HG03521 (cell line): ENCODE measurements at regions not wholly inside any gene's neighbourhood (a gene's known extent, or its start where the extent isn't known, plus 50 kb on each side); places are given as distances from the start of the nearest gene placed in this dataset.
"Not testable (repeated sequence)": the region's sequence is repeated elsewhere in the genome, so short reads cannot be mapped to it uniquely, and the experiment has no call there.

Experiments used
- ATAC-seq: cut with Tn5 transposase; IDR thresholded peaks from one replicate; pipeline ENCODE4 v1.9.1; 2021; ENCODE audit warnings: mild to moderate bottlenecking, moderate library complexity; ENCODE audit not compliant: unreplicated experiment

DNA sequence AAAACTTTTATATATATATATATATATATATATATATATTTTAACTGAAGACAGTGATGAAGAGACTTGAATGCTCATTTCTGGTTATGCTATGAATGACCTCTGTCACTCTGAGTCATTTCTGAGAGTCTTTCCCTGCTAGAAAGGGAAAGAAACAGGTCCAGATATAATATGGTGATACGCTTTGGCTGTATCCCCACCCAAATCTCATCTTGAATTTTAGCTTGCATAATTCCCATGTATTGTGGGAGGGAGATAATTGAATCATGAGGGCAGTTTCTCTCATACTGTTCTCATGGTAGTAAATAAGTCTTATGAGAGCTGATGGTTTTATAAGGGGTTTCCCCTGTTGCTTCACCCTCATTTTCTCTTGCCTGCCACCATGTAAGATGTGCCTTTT, 254.1 kb upstream of the IGFBP7 start:
- ATAC-seq: no peak

DNA sequence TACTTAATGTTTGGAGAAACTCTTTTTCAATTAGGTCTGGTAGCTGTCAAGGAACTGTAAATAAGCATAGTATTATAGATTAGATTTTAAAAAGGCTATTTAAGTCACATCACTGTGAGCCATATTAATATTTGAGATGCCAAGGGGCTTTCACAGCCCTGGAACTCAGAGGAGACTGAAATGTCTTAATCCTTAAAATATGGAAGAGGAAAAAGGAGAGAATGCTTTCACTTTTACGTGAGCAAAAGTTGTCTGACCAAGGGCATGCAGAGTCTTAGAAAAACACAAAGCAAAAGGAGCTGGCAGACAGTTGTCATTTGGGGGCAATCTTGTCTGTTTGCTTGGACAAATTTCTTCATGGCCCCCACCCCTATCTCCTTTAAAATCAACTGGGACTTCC, 253.2 kb upstream of the IGFBP7 start:
- ATAC-seq: no peak

DNA sequence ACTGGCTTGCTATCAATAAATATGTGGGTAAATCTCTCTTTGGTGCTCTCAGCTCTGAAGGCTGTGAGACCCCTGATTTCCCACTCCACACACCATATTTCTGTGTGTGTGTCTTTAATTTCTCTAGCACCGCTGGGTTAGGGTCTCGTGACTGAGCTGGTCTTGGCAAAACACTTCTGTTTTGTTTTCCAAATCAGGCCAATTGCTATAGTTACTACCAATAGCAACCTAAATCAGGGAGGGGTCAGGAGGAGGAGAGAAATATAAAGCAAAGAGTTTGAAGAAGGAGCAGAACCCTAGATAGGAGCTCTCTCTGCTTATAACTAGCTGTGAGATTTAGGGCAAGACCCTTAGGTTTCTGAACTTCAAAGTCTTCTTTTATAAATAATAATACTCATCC, 250.5 kb upstream of the IGFBP7 start:
- no peak for ATAC-seq

DNA sequence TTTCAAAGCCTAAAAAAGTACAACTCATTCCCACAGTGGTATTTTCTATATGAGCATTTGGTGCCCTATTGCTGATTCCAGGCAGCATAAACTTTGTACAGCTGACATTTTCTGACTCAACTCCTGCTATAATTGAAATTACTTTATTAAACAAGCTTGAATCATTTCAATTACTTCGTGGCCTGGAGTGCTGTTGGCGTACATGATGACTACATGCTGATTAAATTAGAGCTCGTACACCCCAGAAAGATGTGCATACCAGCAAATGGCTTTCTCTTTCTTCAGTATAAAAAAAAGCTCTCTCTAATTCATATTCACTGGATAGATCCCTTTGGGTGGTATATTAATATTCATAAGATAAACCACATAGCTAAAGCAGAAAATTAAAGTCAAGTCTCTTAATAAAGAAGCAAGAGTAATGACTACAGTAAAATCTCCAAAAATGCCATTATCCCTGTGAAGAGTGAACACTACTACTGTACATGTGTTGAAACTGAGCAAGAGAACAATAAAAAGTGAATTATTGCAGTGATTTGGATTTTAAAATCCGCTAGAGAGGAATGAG, 245.0 kb upstream of the IGFBP7 start:
- ATAC-seq: no peak

DNA sequence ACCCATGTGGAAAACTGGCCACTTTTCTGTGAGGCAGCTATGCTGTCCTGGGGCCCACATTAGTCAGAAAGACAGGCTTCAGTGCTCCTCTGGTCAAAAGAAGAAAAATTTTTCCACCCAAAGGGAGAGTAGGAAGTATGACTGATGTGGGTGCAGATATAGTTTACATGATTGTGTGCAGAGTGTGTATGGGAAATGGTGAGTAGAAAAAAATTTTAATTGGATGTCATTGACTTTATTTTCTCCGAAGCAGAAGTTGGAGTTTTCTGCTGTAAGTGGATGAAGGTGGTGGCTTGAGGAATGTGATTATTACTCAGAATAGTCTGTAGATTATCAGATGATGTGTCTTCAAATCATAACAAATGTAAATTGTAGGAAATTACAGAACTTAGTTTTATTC, 241.5 kb upstream of the IGFBP7 start:
- no peak for ATAC-seq

DNA sequence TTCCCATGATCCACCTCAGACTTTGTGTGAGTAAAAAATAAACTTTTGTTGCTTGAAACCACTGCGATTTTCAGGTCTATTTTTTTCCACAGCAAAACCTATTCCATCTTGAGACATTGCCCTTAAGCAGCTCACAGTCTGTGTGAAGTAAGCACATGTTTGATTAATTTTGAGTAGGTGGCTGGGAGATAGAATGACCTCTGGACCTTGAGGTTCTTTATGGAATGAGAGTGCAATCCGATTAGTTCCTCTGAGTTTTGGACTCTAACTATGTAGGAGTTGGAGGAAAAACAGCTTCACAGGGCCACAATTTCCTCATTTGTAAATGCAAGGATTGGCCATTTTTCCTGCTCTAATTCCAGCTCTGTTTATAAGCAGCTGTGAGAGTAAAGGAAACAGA, 234.1 kb upstream of the IGFBP7 start:
- ATAC-seq: no peak

DNA sequence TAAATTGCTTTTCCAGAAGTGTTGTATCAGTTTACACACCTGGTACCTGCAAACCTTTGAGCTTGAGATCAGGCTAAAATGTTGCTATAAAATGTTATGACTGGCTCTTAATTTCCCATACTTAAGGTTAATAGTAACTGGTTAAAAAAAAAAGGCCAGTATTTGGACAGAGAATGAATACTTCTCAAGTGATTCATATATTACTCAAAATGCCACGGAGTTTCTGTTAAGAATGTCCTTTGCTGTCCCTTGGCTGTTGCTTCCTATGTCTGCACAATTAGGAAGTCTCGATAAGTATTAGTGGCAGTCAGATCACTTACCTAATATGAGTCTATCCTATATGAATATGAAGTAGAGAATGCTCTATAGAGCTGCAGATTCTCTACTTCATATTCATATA, 232.2 kb upstream of the IGFBP7 start:
- no peak for ATAC-seq

DNA sequence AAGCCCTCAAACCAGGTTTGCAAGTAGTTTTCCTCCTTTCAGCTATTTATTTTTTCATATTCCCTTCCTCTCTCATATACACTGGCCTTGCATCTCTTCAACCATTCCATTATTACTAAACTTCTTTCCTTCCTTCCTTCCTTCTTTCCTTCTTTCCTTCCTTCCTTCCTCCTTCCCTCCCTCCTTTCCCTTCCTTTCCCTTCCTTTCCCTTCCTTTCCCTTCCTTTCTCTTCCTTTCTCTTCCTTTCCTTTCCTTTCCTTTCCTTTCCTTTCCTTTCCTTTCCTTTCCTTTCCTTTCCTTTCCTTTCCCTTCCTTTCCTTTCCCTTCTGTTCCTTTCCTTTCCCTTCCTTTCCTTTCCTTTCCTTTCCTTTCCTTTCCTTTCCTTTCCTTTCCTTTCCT, 228.7 kb upstream of the IGFBP7 start:
- not testable (repeated sequence) for ATAC-seq

DNA sequence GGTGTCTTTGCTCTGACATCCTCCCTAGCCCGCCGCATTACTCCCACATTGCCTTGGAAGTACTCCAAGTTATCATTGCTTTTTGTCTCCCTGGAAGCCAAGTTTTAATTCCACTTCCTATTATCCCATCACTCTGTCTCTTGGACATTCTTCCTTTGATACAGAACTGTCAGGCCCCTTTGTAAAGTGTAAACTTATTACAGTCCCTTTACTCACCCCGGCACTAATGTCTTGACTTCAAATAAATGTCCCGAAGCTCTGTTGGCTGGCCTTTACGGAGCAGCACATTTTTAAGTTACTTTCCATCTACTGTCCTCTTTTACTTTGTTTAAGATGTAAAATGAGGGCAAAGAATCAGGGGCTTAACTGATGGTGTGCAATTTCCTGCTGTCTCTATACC, 223.5 kb upstream of the IGFBP7 start:
- ATAC-seq: no peak

DNA sequence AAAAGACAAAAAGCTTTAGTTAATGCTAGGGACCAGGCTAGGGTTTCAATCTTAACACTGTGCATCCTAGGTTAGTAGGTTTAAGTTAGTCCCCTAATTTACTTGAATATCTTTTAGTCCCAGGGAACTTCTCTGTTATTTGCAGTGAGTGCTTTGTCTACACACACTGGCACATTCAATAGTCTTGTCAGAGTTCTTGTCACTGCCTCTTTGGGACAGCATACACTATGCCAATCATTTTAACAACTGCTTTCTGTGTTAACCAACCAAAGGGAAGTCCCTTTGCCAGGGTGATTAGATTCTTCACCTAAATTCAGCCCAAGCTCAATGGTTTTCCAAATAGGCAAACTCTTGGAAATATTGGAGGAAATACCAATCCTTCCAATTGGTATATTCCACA, 221.8 kb upstream of the IGFBP7 start:
- ATAC-seq: no peak

DNA sequence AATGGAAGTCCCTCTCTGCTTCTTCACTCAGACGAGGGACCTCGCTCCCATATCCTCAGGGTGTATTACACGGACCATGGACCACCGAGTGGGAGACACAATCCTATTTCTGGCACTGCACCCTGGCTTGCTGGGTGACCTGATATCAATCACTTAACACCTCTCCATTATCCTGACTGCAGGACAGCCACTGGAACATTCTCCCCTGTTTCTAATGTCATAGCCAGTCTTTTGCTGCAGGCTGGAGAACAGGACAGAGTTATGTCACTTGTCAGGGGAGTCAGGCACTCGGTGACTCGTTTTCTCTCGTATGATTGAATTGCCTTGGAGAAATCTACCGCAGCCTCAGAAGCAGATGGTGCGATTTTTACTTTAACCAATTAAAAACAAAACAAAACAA, 219.1 kb upstream of the IGFBP7 start:
- ATAC-seq: no peak

DNA sequence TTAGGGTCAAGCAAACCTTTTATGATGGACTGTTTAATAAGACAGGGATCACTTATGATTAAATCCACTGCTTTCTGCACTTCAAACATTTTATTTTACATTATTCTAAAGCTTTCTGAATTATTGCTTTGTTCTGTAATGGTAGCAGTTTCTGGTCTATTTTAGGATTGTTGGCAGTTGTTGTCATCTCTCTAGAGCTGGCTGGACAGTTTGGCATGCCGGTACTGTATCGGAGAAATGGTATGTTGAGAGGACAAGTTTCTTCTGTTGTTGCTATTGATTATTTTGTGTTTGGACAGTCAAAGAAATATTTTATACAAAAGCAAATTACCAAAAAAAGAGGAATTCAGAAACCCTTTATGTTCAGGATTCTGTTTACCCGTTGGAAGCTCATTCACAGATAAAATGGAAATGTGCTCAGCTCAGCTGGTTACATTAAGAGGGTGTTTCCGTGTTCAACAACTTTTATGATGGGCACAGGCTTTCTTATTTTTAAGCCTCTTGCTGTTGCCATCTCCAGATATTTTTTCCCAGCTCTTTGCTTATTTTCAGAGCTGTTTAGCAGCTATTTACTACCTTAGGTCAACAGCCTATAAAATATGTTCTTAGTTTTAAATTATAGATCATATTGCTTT, 214.6 kb upstream of the IGFBP7 start:
- no peak for ATAC-seq

DNA sequence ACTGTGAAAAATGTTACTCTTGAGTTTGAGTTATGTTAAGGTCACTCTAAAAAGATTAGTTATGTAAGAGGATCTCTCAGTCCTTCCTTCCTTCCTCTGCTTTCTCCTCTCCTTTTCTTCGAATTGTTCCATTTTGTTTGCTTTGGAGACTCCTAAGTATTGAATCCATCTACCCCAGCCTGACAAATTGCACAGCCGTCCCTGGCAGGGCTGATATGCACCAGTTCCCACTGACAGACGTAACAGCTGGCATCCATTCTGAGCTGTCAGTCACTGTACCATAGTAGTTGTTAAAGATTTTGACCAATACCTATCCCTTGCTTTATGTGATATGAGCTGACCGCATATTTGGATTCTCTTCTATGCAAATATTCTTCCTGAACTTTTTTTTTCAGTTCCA, 210.7 kb upstream of the IGFBP7 start:
- no peak for ATAC-seq

DNA sequence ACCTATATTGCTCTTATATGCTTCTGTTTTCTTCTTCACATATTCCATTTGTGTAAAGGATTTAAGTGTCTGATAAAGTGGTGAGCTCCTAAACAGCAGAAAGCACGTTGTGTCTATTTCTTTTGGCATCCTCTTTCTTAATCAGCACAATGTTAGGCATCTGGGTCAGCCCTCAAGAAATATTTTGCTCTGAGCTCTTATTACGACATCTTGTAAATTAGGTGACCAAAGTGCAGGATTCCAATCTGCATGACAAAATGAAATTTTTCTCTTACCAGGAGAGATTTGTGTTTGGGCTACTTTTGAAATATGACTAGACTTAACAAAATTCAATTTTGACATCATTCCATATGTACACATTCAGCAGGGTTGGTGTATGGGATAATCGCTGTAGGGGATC, 210.0 kb upstream of the IGFBP7 start:
- ATAC-seq: no peak

DNA sequence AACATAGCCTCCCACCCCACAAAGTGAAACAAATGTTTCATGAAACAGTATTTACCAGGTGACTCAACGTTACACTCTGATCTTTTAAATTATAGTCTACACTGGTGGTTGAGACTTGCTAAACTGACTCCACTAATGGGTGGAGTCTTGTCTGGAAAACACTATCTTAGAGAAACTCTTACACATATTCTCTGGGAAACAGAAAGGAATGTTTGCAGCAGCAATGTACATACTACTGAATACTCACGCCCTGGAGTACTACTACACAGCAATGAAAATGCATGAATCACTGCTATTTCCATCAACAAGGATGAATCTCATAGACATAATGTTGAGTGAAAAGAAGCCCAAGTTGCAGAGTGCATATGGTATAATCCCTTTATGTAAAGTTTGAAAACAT, 208.5 kb upstream of the IGFBP7 start:
- ATAC-seq: no peak

DNA sequence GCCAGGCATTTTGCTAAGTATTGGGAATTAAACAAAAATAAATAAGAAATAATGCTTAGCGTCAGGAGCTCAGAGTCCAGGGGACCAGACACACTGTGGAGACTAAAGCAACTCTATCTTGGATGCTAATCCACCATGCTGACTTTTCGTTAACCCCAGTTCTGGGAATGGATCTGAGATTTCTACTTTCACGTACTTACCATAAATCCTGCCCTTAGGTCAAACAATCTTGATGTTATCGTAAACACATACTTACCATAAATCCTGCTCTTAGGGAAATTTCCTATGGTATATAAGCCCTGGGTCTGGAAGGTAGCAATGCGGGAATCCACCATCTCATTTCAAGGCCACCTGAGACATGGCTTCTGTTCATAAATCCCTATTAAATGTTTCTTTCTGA, 204.5 kb upstream of the IGFBP7 start:
- ATAC-seq: no peak

DNA sequence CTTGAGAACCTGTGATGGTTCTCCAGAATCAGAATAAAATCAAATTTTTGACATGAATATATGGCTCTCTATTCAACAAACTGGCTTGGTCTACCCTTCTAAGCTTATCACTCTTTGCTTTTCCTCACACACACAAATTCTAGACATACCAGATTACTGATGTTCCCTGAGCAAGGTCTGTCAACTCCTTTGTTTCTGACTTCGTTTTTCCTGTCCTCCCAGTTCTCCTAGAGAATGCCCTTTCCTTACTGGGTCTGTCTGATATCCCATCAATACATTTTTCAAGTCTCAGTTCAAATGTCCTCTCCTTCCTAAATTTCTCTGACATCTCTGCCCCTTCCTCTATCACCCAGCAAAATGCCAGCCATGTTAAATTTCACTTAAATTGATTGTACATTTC, 202.1 kb upstream of the IGFBP7 start:
- ATAC-seq: no peak

DNA sequence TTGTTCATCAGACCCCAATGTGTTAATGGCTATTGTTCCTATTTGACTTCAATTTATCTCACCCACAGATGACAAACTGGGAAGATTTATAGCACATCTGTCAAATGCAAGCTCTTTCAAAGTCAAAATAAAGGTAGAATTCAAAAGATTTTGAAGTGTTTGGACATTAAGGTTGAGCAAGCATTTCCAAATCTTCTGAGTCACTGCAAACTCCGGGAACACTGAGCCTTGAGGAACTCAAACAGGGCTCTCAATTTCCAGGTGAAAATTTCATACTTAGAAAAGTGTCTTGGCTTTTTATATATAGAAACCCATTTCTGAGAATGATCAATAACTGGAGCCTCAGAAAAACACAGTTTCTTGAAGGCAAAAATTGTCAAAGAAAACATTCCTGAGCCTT, 199.5 kb upstream of the IGFBP7 start:
- ATAC-seq: no peak

DNA sequence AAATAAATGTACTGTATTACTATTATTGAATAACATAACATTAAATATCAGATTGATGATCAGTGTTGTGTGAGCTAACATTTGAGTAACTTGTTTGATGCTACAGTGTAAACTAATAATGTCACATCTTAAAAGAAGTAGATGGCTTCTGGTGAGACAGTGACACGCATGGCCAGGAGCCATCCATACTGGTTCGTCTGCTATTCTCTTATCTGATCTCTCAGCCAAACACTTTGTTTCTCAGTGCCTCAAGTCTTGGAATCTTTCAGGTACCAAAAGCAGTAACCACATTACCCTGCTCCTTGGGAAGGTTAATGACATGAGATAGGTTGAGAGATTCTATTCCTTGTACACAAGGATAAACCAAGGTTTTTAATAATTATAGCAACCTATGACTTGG, 198.1 kb upstream of the IGFBP7 start:
- no peak for ATAC-seq

DNA sequence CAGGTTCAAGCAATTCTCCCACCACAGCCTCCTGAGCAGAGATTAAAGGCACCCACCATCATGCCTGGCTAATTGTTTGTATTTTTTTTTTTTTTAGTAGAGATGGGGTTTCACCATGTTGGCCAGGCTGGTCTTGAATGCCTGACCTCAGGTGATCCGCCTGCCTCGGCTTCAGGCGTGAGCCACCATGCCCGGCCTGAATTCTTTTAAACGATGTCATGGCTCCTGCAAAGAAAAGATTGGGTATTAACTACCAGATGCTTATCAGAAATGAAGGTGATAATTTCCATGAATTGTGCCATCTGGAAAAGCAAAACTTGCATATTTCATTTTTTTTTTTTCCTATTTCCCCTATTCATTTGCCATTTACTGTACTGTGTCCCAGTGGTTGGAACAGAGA, 195.7 kb upstream of the IGFBP7 start:
- no peak for ATAC-seq

DNA sequence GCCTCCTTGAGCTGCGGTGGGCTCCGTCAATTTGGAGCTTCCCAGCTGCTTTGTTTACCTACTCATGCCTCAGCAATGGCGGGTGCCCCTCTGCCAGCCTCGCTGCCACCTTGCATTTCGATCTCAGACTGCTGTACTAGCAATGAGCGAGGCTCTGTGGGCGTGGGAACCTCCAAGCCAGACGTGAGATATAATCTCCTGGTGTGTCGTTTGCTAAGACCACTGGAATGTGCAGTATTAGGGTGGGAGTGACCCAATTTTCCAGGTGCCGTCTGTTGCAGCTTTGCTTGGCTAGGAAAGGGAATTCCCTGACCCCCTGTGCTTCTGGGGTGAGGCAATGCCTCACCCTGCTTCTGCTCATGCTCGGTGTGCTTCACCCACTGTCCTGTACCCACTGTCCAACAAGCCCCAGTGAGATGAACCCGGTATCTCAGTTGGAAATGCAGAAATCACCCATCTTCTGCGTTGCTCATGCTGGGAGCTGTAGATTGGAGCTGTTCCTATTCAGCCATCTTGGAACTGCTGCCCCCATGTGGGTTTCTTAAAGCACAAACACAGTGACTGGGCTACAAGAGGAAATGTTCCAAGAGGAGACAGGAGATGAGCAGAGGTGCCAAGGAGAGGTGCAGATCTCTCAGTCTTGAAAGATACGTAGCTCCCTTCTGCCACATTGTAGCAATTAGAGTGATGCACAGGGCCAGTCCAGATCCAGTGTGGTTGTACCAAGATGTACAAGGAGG, 193.0 kb upstream of the IGFBP7 start:
- no peak for ATAC-seq

DNA sequence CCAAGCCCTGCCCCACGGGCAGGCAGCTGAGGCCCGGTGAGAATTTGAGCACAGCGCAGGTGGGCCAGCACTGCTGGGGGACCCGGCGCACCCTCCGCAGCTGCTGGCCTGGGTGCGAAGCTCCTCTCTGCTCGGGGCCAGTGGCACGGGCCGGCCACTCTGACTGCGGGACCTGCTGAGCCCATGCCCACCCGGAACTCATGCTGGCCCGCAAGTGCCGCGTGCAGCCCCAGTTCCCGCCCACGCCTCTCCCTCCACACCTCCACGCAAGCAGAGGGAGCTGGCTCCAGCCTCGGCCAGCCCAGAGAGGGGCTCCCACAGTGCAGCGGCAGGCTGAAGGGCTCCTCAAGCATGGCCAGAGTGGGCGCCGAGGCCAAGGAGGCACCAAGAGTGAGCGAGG, 190.1 kb upstream of the IGFBP7 start:
- not testable (repeated sequence) for ATAC-seq

DNA sequence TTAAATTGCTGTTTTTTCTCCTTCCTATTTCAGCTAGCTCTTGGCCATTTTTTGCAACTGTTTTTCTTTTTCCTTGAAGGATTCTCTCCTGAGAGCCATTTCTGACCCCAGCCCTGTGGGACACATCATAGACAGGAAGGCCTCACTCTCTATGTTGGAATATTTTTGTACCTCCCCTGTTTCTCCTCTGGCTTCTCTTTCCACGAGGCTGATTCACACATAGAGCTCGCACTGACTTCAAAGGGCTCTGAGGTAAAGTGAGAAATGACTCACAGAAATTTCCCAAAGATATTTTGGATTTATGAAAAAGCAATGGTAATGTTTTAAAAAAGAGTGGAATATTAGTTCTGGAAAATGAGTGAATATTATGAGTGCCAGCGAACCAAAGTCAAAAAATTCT, 181.7 kb upstream of the IGFBP7 start:
- ATAC-seq: no peak
